ENCODE measurements at regions not wholly inside any gene's neighbourhood (a gene's known extent, or its start where the extent isn't known, plus 50 kb on each side); places are given as distances from the start of the nearest gene placed in this dataset.

DNA sequence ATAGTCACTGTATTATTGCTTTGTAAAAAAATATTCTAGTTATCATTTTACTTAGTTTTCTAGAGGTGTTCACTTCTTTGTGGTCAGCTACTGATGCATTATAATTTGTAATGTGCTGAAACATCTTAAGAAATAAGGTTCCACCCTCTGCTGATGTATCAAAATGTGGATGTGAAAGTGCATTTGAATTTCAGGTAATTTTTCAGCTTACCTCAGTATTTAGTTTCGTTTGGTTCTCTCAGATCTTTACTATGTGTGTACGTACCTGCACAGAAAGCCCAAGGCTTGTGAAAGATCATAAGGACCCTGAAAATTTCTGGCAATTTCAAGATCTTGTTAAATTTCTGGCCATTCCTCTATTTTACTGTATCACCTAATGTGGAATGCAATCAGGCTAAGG is 542.3 kb upstream of the TPK1 start:
- Mint-ChIP-seq H3K9me3 (peaks cover 86% of the 10 kb centered on the region), H3K27ac (no peak overlapping the region), H3K4me1 (no peaks in the 10 kb centered on the region), H3K27me3 (ENCODE audit: insufficient read depth, low read depth, poor library complexity) (no peaks in the 10 kb centered on the region), H3K36me3 (ENCODE audit: low read depth) (peaks cover 6% of the 10 kb centered on the region; the same call in 1 of the 3 replicates), H3K4me3 (no peak overlapping the region)
- Histone ChIP-seq H3K36me3 (ENCODE audit: insufficient read depth) (peaks cover 8% of the 10 kb centered on the region; the same call in 1 of the 2 replicates), H3K4me3 (no peak overlapping the region), H2AFZ (no peak overlapping the region), H3F3A (replicated peaks; ENCODE audit: low read depth) (no peaks in the 10 kb centered on the region), H3K27ac (ENCODE audit: low read depth) (no peak overlapping the region), H3K27me3 (ENCODE audit: insufficient read depth) (no peaks in the 10 kb centered on the region), H3K4me1 (ENCODE audit: insufficient read depth) (no peaks in the 10 kb centered on the region), H3K4me2 (no peak overlapping the region), H3K9me2 (ENCODE audit: insufficient read depth) (no peaks in the 10 kb centered on the region), H4K20me1 (replicated peaks; ENCODE audit: insufficient read depth) (no peaks in the 10 kb centered on the region), H3K79me2 (replicated peaks; ENCODE audit: insufficient read depth) (no peaks in the 10 kb centered on the region)
- TF ChIP-seq, protein P1, sequence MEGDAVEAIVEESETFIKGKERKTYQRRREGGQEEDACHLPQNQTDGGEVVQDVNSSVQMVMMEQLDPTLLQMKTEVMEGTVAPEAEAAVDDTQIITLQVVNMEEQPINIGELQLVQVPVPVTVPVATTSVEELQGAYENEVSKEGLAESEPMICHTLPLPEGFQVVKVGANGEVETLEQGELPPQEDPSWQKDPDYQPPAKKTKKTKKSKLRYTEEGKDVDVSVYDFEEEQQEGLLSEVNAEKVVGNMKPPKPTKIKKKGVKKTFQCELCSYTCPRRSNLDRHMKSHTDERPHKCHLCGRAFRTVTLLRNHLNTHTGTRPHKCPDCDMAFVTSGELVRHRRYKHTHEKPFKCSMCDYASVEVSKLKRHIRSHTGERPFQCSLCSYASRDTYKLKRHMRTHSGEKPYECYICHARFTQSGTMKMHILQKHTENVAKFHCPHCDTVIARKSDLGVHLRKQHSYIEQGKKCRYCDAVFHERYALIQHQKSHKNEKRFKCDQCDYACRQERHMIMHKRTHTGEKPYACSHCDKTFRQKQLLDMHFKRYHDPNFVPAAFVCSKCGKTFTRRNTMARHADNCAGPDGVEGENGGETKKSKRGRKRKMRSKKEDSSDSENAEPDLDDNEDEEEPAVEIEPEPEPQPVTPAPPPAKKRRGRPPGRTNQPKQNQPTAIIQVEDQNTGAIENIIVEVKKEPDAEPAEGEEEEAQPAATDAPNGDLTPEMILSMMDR (conservative IDR thresholded peaks at IDR 0.05; ENCODE audit: low read depth in 2 of 2) = no peak
- TF ChIP-seq ZNF114 (CRISPR knock-in tag; IDR thresholded peaks at IDR 0.05) = no peak
- TF ChIP-seq EZH2 (IDR thresholded peaks at IDR 0.05; ENCODE audit: low read depth, unreplicated experiment) = no peak
- no peak for TF ChIP-seq STAT1 (IDR thresholded peaks at IDR 0.05; ENCODE audit: unreplicated experiment)
- no peak for TF ChIP-seq NANOG (IDR thresholded peaks at IDR 0.05; ENCODE audit: borderline replicate concordance)
- TF ChIP-seq, protein P2, sequence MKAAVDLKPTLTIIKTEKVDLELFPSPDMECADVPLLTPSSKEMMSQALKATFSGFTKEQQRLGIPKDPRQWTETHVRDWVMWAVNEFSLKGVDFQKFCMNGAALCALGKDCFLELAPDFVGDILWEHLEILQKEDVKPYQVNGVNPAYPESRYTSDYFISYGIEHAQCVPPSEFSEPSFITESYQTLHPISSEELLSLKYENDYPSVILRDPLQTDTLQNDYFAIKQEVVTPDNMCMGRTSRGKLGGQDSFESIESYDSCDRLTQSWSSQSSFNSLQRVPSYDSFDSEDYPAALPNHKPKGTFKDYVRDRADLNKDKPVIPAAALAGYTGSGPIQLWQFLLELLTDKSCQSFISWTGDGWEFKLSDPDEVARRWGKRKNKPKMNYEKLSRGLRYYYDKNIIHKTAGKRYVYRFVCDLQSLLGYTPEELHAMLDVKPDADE (IDR thresholded peaks at IDR 0.05) = no peak
- no peak for TF ChIP-seq CREB1 (CRISPR knock-in tag; IDR thresholded peaks at IDR 0.05; ENCODE audit: low read depth)
- no peak for TF ChIP-seq JUNB (IDR thresholded peaks at IDR 0.05; ENCODE audit: unreplicated experiment)
- TF ChIP-seq, protein P3, sequence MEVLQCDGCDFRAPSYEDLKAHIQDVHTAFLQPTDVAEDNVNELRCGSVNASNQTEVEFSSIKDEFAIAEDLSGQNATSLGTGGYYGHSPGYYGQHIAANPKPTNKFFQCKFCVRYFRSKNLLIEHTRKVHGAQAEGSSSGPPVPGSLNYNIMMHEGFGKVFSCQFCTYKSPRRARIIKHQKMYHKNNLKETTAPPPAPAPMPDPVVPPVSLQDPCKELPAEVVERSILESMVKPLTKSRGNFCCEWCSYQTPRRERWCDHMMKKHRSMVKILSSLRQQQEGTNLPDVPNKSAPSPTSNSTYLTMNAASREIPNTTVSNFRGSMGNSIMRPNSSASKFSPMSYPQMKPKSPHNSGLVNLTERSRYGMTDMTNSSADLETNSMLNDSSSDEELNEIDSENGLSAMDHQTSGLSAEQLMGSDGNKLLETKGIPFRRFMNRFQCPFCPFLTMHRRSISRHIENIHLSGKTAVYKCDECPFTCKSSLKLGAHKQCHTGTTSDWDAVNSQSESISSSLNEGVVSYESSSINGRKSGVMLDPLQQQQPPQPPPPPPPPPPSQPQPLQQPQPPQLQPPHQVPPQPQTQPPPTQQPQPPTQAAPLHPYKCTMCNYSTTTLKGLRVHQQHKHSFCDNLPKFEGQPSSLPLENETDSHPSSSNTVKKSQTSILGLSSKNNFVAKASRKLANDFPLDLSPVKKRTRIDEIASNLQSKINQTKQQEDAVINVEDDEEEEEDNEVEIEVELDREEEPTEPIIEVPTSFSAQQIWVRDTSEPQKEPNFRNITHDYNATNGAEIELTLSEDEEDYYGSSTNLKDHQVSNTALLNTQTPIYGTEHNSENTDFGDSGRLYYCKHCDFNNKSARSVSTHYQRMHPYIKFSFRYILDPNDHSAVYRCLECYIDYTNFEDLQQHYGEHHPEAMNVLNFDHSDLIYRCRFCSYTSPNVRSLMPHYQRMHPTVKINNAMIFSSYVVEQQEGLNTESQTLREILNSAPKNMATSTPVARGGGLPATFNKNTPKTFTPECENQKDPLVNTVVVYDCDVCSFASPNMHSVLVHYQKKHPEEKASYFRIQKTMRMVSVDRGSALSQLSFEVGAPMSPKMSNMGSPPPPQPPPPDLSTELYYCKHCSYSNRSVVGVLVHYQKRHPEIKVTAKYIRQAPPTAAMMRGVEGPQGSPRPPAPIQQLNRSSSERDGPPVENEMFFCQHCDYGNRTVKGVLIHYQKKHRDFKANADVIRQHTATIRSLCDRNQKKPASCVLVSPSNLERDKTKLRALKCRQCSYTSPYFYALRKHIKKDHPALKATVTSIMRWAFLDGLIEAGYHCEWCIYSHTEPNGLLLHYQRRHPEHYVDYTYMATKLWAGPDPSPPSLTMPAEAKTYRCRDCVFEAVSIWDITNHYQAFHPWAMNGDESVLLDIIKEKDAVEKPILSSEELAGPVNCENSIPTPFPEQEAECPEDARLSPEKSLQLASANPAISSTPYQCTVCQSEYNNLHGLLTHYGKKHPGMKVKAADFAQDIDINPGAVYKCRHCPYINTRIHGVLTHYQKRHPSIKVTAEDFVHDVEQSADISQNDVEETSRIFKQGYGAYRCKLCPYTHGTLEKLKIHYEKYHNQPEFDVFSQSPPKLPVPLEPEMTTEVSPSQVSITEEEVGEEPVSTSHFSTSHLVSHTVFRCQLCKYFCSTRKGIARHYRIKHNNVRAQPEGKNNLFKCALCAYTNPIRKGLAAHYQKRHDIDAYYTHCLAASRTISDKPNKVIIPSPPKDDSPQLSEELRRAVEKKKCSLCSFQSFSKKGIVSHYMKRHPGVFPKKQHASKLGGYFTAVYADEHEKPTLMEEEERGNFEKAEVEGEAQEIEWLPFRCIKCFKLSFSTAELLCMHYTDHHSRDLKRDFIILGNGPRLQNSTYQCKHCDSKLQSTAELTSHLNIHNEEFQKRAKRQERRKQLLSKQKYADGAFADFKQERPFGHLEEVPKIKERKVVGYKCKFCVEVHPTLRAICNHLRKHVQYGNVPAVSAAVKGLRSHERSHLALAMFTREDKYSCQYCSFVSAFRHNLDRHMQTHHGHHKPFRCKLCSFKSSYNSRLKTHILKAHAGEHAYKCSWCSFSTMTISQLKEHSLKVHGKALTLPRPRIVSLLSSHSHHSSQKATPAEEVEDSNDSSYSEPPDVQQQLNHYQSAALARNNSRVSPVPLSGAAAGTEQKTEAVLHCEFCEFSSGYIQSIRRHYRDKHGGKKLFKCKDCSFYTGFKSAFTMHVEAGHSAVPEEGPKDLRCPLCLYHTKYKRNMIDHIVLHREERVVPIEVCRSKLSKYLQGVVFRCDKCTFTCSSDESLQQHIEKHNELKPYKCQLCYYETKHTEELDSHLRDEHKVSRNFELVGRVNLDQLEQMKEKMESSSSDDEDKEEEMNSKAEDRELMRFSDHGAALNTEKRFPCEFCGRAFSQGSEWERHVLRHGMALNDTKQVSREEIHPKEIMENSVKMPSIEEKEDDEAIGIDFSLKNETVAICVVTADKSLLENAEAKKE (CRISPR knock-in tag; IDR thresholded peaks at IDR 0.05) = no peak
- TF ChIP-seq ZNF331 (CRISPR knock-in tag; IDR thresholded peaks at IDR 0.05; ENCODE audit: low read depth) = no peak
- TF ChIP-seq POLR2AphosphoS5 (IDR thresholded peaks at IDR 0.05; ENCODE audit: low read depth) = no peak
- TF ChIP-seq, protein P4, sequence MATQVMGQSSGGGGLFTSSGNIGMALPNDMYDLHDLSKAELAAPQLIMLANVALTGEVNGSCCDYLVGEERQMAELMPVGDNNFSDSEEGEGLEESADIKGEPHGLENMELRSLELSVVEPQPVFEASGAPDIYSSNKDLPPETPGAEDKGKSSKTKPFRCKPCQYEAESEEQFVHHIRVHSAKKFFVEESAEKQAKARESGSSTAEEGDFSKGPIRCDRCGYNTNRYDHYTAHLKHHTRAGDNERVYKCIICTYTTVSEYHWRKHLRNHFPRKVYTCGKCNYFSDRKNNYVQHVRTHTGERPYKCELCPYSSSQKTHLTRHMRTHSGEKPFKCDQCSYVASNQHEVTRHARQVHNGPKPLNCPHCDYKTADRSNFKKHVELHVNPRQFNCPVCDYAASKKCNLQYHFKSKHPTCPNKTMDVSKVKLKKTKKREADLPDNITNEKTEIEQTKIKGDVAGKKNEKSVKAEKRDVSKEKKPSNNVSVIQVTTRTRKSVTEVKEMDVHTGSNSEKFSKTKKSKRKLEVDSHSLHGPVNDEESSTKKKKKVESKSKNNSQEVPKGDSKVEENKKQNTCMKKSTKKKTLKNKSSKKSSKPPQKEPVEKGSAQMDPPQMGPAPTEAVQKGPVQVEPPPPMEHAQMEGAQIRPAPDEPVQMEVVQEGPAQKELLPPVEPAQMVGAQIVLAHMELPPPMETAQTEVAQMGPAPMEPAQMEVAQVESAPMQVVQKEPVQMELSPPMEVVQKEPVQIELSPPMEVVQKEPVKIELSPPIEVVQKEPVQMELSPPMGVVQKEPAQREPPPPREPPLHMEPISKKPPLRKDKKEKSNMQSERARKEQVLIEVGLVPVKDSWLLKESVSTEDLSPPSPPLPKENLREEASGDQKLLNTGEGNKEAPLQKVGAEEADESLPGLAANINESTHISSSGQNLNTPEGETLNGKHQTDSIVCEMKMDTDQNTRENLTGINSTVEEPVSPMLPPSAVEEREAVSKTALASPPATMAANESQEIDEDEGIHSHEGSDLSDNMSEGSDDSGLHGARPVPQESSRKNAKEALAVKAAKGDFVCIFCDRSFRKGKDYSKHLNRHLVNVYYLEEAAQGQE (IDR thresholded peaks at IDR 0.05; ENCODE audit: unreplicated experiment) = no peak
- no peak for TF ChIP-seq EZH2phosphoT487 (IDR thresholded peaks at IDR 0.05; ENCODE audit: unreplicated experiment)
- no peak for DNase-seq (ENCODE audit: low spot score)
- ATAC-seq = no peak

All from GM23338 (cell line).